Osteocyte (in vitro differentiated cells): ENCODE measurements at regions not wholly inside any gene's neighbourhood (a gene's known extent, or its start where the extent isn't known, plus 50 kb on each side); places are given as distances from the start of the nearest gene placed in this dataset.
"Not testable (repeated sequence)": the region's sequence is repeated elsewhere in the genome, so short reads cannot be mapped to it uniquely, and the experiment has no call there.

Experiments used
- DNase-seq: peaks from one replicate; pipeline ENCODE4 v3.0.0; 2021; ENCODE audit warnings: mixed read lengths; ENCODE audit not compliant: unreplicated experiment; ENCODE audit errors: extremely low spot score
- H3K27ac Mint-ChIP-seq: one replicate; pipeline ENCODE4 v1.8.0; 2021; ENCODE audit warnings: mild to moderate bottlenecking, mixed read lengths; ENCODE audit not compliant: unreplicated experiment
- H3K27me3 Mint-ChIP-seq: one replicate; pipeline ENCODE4 v1.8.0; 2021; ENCODE audit warnings: mixed read lengths; ENCODE audit not compliant: unreplicated experiment
- H3K36me3 Mint-ChIP-seq: one replicate; pipeline ENCODE4 v1.8.0; 2021; ENCODE audit warnings: mixed read lengths; ENCODE audit not compliant: unreplicated experiment
- H3K4me1 Mint-ChIP-seq: one replicate; pipeline ENCODE4 v1.8.0; 2021; ENCODE audit warnings: mixed read lengths; ENCODE audit not compliant: unreplicated experiment
- H3K4me3 Mint-ChIP-seq: one replicate; pipeline ENCODE4 v1.8.0; 2021; ENCODE audit warnings: mild to moderate bottlenecking, moderate library complexity, mixed read lengths; ENCODE audit not compliant: unreplicated experiment
- H3K9me3 Mint-ChIP-seq: one replicate; pipeline ENCODE4 v1.8.0; 2021; ENCODE audit warnings: mixed read lengths; ENCODE audit not compliant: unreplicated experiment
- CTCF ChIP-seq: fragments of 200-600 bp; sonication (generic); IDR thresholded peaks from 2 replicates; pipeline ENCODE4 v1.5.0; 2021; ENCODE audit warnings: antibody characterized with exemption, mild to moderate bottlenecking, moderate library complexity

- H3K4me1 Mint-ChIP-seq, result peaks cover 6% of the 10 kb centered on the region
- no peaks in the 10 kb centered on the region for H3K36me3 Mint-ChIP-seq
Measured at GRCh38 chr16:54879681-54880080, 51.0 kb upstream of the IRX5 start.

GRCh38 chr16:54878301-54878700, 52.4 kb upstream of the IRX5 start:
- no peak for DNase-seq
- TF ChIP-seq CTCF, result no peak

More at GRCh38 chr16:54879681-54880080, 51.0 kb upstream of the IRX5 start:
- Mint-ChIP-seq H3K4me3 (no peak overlapping the region), H3K9me3 (peaks cover 12% of the 10 kb centered on the region), H3K27me3 (peaks cover 3% of the 10 kb centered on the region), H3K27ac (no peak overlapping the region)
- no peak for TF ChIP-seq CTCF
- no peak for DNase-seq

GRCh38 chr16:54875443-54875842, 55.2 kb upstream of the IRX5 start:
- no peak for TF ChIP-seq CTCF
- Mint-ChIP-seq H3K4me3 (no peak overlapping the region), H3K27me3 (no peaks in the 10 kb centered on the region), H3K4me1 (peaks cover 6% of the 10 kb centered on the region), H3K27ac (no peak overlapping the region), H3K36me3 (no peaks in the 10 kb centered on the region), H3K9me3 (peaks cover 1% of the 10 kb centered on the region)
- DNase-seq, result no peak

More at GRCh38 chr16:54878301-54878700, 52.4 kb upstream of the IRX5 start:
- peaks cover 8% of the 10 kb centered on the region for H3K9me3 Mint-ChIP-seq
- H3K27me3 Mint-ChIP-seq, result peaks cover 3% of the 10 kb centered on the region
- no peaks in the 10 kb centered on the region for H3K36me3 Mint-ChIP-seq
- H3K4me3 Mint-ChIP-seq, result no peak overlapping the region
- peaks cover 6% of the 10 kb centered on the region for H3K4me1 Mint-ChIP-seq
- H3K27ac Mint-ChIP-seq, result no peak overlapping the region

- H3K27ac Mint-ChIP-seq, H3K27me3 Mint-ChIP-seq, H3K4me3 Mint-ChIP-seq, DNase-seq, H3K4me1 Mint-ChIP-seq, H3K9me3 Mint-ChIP-seq, H3K36me3 Mint-ChIP-seq: not testable (repeated sequence)
Measured at GRCh38 chr16:54873716-54874373, 56.8 kb upstream of the IRX5 start.

- no peak overlapping the region for H3K27ac Mint-ChIP-seq
- no peaks in the 10 kb centered on the region for H3K27me3 Mint-ChIP-seq
- peaks cover 6% of the 10 kb centered on the region for H3K4me1 Mint-ChIP-seq
- H3K9me3 Mint-ChIP-seq, result peaks cover 5% of the 10 kb centered on the region
- no peak overlapping the region for H3K4me3 Mint-ChIP-seq
- TF ChIP-seq CTCF, result no peak
- DNase-seq, result no peak
- no peaks in the 10 kb centered on the region for H3K36me3 Mint-ChIP-seq
Measured at GRCh38 chr16:54873071-54873470, 57.6 kb upstream of the IRX5 start.
